HG03064 (cell line): ENCODE measurements at regions not wholly inside any gene's neighbourhood (a gene's known extent, or its start where the extent isn't known, plus 50 kb on each side); places are given as distances from the start of the nearest gene placed in this dataset.
"Not testable (repeated sequence)": the region's sequence is repeated elsewhere in the genome, so short reads cannot be mapped to it uniquely, and the experiment has no call there.

Experiments used
- ATAC-seq: cut with Tn5 transposase; IDR thresholded peaks from one replicate; pipeline ENCODE4 v1.9.1; 2021; ENCODE audit warnings: low read depth; ENCODE audit not compliant: unreplicated experiment

GRCh38 chr13:95387733-95388207, 86.5 kb upstream of the ABCC4 start:
- no peak for ATAC-seq

DNA sequence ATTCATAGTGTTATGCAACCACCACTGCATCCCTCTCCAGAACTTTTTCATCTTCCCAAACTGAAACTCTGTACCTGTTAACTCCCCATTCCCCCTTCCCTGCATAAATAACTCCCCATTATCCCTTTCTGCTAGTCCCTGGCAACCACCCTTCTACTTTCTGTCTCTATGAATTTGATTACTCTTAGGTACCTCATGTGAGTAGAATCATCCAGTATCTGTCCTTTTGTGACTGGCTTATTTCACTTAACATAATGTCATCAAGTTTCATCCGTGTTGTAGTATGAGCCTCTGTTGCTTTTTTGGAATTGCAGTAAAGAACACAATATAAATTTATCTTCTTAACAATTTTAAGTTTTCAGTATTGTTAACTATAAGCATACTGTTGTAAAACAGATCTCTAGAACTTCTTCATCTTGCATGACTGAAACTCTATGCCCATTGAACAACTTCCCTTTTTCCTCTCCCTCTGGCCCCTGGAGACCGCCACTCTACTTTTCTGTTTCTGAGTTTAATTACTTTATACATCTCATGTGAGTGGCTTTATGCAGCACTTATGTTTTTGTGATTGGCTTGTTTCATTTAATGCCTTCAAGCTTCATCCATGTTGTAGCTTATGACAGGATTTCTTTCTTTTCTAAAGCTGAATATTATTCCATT, 87.3 kb upstream of the ABCC4 start:
- ATAC-seq: no peak

DNA sequence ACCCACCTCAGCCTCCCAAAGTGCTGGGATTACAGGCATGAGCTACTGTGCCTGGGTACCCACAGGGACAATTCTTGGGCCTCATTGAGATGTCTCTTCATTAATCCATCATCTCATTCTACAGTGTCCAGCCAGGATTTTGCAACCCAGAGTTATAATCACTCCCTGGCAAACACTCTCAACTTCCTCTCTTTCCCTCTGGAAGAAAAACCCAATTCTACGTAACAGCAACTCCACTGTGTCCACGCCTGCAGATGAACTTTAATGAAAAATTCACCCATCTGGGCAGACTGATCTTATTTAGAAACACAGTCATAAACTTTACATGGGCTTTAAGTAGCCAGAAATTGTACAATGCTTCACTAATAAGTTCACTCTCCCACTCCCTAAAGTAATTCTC, 90.1 kb upstream of the ABCC4 start:
- ATAC-seq: no peak

GRCh38 chr13:95391785-95392184, 90.5 kb upstream of the ABCC4 start:
- no peak for ATAC-seq

DNA sequence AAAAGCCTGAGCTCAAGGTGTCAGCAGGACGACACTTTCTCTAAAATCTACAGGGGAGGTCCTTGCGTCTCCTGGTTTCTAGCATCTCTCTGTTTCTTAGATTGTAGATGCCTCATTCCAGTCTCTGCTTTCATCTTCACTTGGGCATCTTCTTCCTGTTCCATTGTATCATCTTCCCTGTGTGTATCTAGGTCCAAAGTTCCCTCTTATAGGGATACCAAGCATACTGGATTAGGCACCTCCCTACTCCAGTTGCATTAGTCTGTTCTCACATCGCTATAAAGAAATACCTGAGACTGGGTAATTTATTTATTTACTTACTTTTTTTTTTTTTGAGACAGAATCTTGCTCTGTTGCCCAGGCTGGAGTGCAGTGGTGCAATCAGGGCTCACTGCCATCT, 91.3 kb upstream of the ABCC4 start:
- ATAC-seq: no peak

DNA sequence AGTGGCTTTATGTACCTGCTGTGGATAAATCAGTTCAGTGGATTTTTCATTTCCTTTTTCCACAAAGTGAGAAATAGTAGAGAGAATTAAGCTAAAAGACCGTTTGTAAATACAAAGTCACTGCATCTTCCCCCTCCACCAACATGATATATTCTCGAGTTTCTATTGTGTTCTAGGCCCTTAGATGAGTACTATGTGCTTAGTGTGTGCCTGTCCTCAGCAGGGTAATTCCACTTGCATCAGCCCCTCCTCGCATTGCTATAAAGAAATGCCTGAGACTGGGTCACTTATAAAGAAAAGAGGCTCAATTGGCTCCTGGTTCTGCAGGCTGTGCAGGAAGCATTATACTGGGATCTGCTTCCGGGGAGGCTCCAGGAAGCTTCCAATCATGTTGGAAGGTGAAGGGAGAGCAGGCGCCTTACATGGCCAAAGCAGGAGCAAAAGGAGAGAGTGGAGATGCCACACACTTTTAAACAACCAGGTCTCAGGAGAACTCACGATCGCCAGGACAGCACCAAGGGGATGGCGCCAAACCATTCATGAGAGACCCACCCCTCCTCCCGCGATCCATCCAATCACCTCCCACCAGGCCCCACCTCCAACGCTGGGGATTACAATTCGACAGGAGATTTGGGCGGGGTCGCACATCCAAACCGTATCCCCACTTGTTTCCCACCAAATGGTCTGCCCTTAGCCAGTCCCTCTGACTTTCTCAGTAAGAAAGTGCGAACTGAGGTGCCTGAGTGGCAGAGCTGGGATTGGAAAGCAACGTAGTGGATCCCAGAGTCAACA, 102.3 kb upstream of the ABCC4 start:
- ATAC-seq: peak; percentile 37

DNA sequence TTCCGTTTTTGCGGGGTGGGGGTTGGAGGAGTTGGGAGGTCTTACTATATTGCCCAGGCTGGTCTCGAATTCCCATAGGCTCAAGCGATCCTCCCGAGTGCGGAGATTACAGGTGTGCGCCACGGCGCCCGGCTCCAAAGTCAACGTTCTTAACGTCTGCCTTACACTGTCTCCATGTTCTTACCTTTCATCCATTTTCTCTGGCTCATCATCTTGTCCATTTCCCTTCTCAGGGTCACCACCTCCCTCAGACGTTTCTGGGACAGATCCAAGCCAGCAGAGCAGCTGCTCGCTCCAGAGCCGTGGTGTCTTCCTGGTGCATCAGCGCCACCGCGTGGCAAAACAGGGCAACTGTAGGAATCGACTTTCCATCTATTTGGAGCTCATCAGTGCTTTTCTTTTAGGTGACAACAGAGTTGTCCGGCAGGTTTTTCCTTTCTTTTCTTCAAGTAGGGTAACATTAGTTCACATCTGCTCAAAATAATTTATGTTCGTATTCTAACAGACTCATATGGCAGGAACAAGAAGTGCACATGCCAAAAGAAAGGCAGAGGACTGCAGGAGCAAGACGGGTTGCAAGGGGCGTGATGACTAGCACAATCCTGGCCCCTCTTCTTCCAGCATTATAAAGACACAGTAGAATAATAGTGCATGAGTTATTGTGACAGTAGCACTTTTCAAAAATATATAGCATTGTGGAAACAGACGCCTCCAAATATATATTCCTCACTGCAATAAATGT, 103.1 kb upstream of the ABCC4 start:
- peak; percentile 88 for ATAC-seq

GRCh38 chr13:95406176-95406575, 104.9 kb upstream of the ABCC4 start:
- ATAC-seq: no peak

- no peak for ATAC-seq
Observed at GRCh38 chr13:95411428-95412040, 110.3 kb upstream of the ABCC4 start.

GRCh38 chr13:95418946-95419345, 117.7 kb upstream of the ABCC4 start:
- no peak for ATAC-seq

GRCh38 chr13:95420501-95420900, 119.2 kb upstream of the ABCC4 start:
- peak; percentile 74 for ATAC-seq

- no peak for ATAC-seq
Observed at GRCh38 chr13:95426631-95427030, 125.4 kb upstream of the ABCC4 start.

- ATAC-seq: not testable (repeated sequence)
Observed at GRCh38 chr13:95430525-95430924, 122.0 kb upstream of the CLDN10 start.

DNA sequence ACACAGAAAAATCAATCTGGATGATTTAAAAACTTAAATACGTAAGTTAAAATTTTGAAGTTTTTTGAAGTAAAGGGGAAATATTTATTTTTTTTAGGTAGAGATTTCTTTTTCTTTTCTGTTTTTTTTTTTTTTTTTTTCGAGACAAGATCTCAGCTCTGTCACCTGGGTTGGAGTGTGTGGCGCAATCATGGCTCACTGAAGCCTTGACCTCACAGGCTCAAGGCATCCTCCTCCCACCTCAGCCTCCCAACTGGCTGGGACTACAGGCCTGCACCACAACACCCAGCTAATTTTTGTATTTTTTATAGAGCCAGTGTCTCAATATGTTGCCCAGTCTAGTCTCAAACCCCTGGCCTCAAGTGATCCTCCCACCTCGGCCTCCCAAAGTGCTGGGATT, 120.4 kb upstream of the CLDN10 start:
- no peak for ATAC-seq

DNA sequence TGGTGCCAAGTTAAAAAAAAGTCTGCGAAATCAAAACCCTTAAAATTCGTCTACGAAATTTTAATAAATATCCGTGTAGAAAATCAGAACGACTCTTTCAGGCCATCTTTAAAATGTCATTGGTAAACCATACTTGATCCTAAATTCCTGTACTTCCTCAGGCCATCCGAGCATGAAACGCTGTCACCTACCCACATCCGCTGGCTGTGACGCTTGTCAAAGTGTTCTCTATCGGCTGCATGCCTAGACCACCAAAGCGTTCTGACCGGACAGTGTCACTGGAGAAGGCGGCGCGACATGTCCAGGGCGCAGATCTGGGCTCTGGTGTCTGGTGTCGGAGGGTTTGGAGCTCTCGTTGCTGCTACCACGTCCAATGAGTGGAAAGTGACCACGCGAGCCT, 119.0 kb upstream of the CLDN10 start:
- no peak for ATAC-seq

DNA sequence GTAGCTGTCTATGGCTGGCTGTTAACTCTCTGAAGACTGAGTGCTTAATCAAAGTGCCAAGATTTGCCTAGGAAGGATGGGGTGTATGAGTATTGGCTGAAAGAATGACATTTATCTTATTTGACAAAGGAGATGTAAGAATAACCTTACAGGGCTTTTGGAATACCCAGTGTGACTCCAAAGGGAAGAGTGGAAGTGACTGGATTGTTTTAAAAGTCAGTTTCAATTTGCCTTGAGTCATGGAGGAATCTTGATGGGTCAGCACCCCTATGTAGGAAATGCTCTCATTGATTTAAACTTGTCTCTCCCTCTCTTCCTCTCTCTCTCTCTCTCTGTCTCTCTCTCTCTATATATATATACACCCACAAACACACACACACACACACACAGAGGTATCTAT, 118.4 kb upstream of the CLDN10 start:
- no peak for ATAC-seq

DNA sequence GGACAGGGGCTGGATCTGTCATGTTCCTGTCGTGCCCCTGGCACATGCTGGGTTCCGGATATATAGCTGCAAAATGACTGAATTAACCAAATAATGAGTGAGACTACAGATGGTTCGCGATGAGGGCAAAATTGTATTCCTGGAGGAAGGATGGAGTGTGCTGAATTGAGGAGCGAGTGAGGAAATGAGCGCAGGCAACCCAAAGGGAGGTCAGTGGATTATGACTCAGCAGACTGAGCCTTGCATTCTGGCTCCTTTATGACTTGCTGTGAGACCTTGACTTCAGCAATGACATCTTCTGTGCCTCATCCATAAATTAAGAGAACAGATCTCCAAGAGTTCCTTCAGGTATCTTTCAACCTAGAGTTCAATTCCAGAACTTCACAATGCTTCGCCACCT, 115.0 kb upstream of the CLDN10 start:
- no peak for ATAC-seq

DNA sequence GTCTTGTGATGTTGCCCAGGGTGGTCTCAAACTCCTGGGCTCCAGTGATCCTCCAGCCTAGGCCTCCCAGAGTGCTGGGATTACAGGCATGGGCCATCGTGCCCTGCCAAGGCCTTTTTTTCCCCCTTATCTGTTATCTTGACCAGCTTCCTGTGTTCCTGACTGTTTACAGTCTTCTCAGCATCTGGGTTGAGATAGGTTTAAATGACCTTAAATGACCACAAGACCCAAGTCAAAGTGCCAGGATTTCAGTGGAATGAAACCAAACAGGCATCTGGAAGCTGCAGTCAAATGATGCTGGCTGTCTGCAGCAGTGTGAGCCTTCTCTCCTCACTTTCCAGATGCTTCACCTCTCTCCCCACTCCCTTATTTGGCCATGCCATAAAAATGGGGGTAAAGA, 114.2 kb upstream of the CLDN10 start:
- ATAC-seq: no peak

- ATAC-seq: no peak
Observed at GRCh38 chr13:95440441-95441088, 112.0 kb upstream of the CLDN10 start.

DNA sequence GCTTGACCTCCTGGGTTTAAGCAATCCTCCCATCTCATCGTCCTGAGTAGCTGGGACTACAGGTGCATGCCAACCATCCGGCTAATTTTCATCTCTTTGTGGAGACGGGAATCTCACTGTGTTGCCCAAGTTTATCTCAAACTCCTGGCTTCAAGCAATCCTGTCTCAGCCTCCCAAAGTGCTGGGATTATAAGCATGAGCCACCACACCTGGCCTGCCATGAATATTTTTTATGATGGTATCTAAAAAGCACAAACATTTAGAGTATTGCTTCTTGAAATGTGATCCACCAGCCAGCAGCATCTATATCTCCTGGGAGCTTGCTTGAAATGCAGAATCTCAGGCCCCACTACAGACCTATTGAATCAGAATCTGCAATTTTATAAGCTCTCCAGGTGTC, 111.2 kb upstream of the CLDN10 start:
- no peak for ATAC-seq
